ENCODE measurements at regions not wholly inside any gene's neighbourhood (a gene's known extent, or its start where the extent isn't known, plus 50 kb on each side); places are given as distances from the start of the nearest gene placed in this dataset.
"Not testable (repeated sequence)": the region's sequence is repeated elsewhere in the genome, so short reads cannot be mapped to it uniquely, and the experiment has no call there.

GRCh38 chr6:168875811-168876576, 377.7 kb downstream of the THBS2 start:
- DNase-seq, result no peak

DNA sequence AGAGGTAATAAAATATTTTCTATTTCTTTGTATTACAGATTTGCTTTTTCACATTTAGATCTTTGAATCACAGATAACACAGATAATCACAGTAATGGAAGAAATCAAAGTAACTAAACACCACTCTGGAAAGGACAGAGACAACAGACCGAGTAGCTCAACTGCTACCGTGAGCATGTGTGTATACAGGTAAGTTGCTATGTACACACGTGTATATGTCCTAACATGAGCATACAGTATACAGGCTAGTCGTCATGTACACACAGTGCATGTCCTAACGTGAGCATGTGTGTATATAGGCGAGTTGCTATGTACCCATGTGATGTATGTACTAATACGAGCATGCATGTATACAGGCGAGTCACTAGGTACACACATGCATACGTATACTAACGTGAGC, 379.0 kb downstream of the THBS2 start:
- DNase-seq, result no peak

DNA sequence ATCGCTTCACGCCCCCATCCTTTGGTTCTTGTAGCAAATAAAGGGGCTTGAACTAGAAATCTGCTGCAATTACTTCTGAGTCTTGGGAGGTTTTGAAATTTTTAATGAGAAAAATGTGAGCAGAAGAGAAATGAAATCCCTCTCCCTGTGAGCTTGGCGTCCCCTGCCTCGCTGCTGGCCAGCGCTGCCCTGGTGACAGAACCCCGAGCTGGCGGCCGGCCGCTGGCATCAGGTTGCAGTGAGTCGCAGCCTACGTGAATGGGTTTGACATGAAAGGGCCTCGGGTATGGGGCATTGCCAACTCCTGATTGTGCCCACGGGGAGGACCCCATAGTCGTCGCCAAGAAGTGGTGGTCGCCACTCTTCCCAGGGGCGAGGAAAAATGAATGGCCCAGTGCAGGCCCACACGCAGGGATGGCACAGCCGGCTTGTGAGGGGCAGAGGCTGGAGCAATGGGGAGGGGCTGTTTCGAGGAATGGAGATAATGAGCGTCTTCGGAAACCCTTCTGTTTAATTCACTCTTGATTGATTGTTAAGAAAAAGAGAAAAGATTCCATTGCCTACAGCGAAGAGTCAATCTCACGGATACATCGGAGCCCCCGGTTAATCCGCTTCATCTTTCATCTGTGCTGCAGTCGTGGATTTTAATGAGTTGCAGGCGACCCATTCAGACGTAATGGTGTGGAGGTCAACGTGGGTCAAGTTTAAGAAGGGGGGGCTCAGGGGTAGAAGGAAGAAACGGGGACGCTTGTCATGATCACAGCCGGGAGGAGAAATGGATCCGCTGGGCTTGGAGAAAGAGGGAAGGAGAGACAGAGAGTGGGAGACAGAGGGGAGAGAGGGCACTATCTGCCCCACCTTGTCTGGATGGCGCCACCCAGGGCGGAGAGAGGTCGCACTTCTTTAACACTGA, 380.1 kb downstream of the THBS2 start:
- DNase-seq, result no peak

GRCh38 chr6:168871642-168872315, 381.9 kb downstream of the THBS2 start:
- no peak for DNase-seq

DNA sequence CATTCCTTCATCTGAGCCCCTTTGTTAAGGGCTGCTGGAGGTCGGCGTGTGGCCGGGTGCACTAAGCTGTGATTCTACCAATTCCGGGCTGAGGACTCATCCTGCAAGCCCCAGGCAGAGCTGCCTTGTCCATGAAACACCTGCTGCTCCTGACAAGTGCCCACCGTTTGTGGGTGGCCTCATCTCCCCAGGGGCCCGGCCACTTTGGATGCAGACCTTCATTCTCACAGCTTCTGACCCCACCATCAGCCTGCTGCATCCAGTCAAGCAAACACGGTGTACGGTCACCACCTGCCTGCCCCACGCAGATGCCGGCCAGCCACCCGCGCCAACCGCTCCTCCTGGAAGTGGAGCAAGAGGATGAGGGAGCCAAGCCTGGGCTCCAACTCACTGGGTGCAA, 382.7 kb downstream of the THBS2 start:
- no peak for DNase-seq

DNA sequence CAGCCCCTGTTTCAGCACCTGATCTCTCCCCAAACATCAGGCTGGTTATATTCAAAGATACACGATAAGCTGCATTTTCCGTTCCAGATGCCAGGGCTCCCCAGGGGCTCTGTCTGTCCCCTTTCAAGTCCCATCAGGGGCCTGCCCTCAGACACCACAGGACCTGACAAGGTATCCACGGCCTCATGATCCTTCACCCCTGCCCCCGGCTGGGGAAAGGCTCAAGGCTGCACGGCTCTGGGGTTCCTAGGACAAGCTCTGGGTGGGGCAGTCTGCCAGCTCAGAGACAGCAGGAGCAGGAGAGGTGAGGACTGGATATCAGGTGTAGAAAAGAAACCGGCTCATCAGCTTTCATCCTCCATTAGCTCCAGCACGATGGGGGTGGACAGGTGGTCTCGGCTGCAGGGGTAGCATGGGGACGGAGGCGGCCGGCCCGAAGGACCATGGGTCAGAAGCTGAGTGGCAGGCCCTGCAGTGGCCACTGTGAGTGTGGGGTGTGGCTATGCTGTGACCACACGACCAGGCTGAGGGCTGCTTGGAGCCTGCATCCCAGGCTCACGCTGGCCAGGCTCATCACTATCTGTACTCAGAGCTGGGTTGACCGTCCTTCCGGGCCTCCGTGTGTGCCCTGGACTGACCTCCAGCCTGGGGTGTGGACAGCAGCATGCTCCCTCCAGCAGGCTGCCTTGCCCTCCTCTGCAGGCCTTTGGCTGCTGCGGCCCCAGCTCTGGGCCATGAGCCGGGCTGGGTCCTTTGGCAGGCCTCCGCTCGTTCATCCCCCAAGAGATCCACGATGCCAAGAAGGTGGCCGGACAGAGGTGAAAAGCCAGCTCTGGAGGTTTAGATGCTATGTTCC, 386.2 kb downstream of the THBS2 start:
- no peak for DNase-seq

DNA sequence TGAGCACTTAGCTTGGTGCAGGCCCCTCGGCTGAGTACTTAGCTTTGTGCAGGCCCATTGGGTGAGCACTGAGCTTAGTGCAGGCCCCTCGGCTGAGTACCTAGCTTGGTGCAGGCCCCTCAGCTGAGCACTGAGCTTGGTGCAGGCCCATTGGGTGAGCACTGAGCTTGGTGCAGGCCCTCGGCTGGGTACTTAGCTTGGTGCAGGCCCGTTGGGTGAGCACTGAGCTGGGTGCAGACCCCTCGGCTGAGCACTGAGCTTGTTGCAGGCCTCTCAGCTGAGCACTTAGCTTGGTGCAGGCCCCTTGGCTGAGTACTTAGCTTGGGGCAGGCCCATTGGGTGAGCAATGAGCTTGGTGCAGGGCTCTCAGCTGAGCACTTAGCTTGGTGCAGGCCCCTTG, 387.1 kb downstream of the THBS2 start:
- no peak for DNase-seq

- DNase-seq, result no peak
Measured at GRCh38 chr6:168865522-168865921, 388.1 kb downstream of the THBS2 start.

GRCh38 chr6:168864541-168865460, 388.8 kb downstream of the THBS2 start:
- no peak for DNase-seq

DNA sequence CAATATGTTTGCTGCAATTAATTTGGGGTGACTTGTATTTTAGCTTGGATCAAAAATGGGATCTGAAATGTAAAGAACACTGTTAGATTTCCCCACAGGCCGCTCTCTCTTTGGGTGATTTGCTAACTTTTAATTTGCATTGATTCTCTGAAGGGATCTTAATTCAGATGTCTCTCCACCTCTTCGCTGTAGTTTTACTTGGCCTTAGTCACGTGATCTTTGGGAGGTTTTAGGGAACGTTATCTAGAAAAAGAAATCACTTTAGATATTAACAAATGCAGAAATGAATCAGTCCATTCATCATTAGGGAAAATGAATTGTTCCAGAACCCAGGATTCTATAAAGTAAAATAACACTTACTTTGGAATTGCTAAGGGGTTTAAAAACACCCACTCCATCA, 390.2 kb downstream of the THBS2 start:
- DNase-seq, result no peak

GRCh38 chr6:168862346-168862980, 391.2 kb downstream of the THBS2 start:
- no peak for DNase-seq

DNA sequence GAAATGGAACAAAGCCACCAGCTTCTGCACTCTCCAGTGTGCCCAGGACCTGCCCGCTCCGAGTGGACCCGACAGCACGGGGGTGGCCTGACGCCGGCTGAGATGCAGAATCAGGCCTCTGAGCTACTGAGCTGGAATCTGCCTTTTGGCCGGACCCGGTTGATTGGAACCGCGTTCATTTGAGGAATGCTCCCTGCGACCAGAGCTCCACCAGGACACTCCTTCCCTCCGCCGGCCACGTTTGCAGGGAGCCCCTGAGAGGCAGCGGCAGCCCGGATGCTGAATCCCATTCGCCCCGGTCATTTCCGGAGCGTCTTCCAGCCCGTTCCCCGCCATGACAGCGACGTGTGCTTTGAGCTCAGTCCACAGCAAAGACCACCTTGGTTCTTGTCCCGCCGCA, 392.7 kb downstream of the THBS2 start:
- DNase-seq, result no peak

- no peak for DNase-seq
Measured at GRCh38 chr6:168860341-168860740, 393.3 kb downstream of the THBS2 start.

DNA sequence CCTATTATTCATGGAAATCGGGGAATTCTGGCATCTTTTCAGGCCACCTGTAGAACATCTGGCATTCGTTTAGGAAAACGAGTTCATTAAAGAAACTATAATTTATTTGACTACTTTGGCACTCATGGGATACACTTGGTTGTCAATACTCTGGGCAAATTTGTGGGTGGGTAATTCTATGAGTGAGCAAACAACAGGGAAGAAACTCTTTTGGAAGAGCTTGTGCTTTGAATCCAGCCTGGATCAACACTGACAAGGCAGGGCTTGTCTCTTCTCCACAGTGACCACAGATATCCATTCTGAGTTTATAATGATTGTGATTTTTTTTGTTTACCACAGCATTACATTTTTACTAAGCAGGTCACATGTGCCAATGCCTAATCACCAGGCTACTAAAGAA, 394.7 kb downstream of the THBS2 start:
- no peak for DNase-seq

GRCh38 chr6:168856914-168857313, 396.7 kb downstream of the THBS2 start:
- no peak for DNase-seq

DNA sequence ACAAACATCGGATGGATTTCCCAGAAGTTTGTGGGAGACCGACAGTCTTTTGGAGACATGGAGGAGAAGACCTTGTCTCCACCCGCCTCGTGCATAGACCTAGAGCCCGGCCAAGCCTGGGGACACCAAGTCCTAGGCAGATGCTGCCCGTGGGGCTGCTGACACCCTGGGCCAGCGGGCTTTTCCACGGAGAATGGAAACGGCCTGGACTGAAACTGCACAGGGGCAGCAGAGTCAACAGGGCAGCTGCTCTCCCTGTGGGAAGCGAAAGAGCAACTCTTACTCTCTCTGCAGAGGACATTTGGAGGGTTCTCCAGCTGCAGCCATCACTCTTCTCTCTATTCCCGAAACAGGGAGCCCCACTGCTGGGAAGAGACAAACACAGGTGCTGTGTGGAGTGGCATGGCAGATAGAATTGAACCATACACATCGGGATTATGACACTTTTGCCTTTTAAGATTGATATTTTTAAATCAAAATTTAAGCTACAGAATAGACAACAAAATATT, 401.2 kb downstream of the THBS2 start:
- DNase-seq, result no peak

DNA sequence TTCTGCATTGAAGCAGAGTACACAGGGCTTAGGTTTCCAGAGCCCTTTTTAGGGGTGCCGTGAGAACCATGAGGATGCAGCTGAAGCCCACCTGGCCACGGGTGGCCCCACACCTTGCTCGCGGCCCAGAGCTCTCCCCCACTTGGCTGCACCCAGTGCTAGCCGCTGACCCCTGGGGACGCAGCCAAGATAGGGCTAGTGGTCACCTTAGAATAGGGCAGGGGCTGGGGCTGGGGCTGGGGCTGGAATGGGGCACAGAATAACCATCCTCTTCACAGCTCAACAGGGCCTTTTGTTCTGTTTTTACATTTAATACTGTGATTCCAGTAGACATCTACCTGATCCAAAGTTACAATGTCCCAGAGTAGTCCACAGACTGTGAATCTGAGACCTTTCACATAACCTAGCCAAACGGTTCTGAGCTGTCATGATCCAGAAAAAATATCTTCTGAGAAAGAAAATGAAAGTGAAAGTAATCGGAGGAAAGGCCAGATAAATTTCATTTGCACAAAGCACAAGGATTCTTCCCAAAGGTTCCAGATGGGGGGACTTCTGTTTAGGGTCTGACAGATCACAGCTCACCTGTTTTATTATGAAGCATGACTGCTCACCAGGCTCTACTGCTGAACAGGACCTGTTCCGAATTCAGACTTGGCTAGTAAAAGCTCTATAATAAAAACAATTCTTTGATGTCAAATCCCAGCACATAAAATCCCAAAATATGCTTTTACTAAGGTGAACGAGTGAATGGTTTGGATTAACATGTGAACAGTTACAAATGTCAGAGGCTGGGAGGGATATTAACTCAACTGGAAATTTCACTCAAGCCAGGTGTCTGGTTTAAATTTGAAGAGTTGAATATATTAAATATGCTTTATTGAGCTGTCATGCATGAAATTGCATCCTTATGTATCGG, 401.9 kb downstream of the THBS2 start:
- DNase-seq, result no peak

DNA sequence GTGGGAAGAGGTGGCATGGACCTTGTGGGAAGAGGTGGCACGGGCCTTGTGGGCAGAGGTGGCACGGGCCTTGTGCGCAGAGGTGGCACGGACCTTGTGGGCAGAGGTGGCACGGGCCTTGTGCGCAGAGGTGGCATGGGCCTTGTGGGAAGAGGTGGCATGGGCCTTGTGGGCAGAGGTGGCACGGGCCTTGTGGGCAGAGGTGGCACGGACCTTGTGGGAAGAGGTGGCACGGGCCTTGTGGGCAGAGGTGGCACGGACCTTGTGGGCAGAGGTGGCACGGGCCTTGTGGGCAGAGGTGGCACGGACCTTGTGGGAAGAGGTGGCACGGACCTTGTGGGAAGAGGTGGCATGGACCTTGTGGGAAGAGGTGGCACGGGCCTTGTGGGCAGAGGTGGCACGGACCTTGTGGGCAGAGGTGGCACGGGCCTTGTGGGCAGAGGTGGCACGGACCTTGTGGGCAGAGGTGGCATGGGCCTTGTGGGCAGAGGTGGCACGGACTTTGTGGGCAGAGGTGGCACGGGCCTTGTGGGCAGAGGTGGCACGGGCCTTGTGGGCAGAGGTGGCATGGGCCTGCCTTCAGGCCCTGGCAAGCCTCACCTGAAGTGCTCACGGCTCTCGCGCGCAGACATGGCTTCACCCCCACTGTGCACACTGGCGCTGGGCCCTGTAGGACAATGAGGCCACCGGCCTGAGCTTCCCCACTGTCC, 403.5 kb downstream of the THBS2 start:
- DNase-seq, result not testable (repeated sequence)

DNA sequence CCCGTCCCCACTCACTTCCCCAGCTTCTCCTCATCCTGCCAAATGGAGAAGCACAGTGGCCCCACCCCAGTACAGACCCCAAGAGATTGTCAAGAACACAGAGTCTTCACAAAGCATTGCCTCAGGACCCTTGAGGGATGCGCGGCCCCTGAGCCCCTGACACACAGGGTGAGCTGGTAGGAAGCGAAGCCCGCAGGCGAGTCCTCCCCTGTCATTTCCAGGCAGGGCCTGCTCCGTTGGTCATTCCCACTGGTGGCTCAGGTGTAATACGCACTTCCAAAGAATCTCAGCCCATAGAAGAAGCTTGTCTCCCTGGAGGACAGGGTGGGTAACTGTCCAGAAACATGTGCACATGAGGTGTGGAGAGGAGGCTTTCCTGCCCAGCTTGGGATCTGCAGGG, 404.2 kb downstream of the THBS2 start:
- no peak for DNase-seq
